ENCODE measurements at regions not wholly inside any gene's neighbourhood (a gene's known extent, or its start where the extent isn't known, plus 50 kb on each side); places are given as distances from the start of the nearest gene placed in this dataset.

DNA sequence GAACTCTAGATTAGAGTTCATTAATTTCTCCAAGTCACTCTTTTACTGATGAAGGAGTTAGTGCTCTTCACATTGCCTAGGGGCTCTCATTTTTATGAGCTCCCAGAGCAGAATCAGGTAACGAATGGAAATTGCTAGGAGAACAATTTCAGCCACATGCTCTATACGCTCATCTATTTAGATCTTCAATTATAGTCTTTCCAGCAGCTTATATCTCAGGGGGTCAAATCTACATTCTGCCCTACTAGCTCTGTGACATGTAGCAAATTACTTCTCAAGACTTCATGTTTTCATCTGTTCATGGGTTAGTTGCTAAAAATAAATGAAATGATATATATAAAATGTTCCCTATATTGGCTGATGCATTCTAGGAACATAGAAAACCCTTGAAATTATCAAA is 183.6 kb downstream of the PLPP3 start:
- DNase-seq (ENCODE audit: insufficient read length, low spot score): no peak
- no peak for FAIRE-seq

DNA sequence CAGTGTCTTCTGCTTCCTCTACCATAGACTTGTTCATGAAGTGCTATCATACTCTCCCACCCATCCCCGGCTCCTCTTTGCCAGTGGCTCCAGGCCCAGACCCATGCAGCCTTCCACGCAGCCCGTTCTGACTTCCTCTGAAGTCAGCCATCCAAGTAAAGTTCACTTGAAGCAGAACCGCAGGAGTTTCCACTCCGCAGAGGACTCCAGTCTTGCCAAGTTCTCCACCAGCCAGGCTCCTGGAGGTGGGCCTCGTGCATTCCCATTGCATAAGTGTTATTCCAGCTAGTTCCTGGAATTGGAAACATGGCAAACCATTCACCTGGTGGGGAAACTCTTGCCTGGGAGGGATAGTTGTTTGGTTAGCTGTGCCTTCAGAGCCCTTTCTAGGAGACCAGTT is 185.1 kb downstream of the PLPP3 start:
- DNase-seq (ENCODE audit: insufficient read length, low spot score) (no peak), FAIRE-seq (no peak)

DNA sequence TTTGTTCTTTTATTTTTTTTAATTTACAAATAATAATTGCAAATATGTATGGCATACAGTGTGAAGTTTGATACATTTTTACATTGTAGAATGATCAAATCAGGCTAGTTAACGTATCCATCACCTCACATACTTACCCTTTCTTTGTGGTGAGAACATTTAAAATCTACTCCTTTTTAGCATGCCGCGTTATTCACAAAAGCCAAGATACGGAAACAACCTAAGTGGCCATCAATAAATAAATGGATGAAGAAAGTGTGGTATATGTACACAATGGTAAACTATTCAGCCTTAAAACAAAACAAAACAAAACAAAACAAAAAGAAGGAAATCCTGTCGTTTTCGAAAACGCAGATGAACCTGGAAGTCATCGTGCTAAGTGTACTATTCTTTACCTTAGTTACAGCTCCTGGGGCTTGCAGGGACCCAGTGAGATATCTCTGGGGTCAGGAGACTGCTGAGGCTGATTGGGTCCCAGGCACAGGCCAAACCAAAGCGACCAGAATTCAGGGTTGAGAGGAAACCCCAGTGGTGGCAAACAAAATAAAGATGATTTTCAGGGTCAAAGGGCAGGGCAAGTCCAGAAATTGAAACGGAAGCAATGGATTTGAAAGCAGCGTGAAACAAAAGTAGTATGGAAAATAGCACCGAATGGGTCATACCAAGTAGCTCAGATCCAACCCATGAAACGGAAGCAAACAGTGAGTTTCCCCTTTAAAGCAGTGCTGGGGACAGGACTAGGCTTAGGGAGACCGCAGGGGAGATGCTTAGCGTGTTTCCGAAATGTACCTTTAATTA is 188.2 kb downstream of the PLPP3 start:
- DNase-seq (ENCODE audit: insufficient read length, low spot score): no peak
- FAIRE-seq: no peak

DNA sequence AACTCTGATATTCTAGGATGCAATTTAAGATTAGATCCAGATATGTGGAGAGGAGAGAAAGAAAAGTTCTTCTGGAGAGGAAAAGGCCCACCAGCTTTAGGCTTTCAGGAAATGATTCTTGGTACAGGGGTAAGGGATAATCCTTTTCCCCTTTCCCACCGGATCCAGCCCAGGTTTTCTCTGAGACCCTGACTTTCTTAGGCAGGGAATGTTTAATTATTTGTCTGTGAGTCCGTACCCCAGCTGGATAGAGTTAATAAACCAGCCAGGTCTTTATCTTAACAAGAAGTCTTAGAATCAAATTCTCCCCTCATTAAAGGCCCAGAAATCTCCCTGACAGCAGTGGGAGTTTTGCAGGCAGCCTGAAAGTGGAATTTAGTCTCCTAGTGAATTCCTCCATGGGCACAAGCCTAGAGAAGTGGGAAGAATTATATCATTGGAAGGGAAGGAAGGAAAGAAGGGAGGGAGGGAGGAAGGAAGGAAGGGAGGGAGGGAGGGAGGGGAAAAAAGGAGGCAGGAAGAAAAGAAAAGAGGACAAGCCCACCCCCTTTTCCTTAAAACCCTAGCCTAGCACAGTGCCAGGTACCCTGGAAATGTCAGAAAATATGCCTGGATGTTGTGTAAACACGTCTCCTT is 189.0 kb downstream of the PLPP3 start:
- DNase-seq (ENCODE audit: insufficient read length, low spot score): no peak
- no peak for FAIRE-seq

DNA sequence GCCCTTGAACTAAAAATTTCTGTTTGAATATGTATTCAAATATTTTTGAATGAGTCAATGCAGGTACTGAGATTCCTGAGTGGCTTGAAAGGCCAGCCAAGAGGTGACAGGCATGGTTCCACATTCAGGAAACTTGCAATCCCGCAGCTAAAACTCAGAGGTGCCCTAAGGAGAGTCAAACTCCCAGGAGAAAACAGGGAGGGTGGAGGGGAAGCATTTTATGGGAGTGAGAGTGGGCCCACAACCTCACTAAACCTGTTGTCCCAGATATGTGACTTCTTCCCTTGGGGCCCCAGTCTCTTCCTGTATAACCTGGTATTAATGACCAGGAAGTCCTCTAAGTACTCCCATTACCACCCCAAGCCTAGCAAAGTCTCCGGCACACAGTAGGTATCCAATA is 189.6 kb downstream of the PLPP3 start:
- FAIRE-seq (no peak), DNase-seq (ENCODE audit: insufficient read length, low spot score) (no peak)

DNA sequence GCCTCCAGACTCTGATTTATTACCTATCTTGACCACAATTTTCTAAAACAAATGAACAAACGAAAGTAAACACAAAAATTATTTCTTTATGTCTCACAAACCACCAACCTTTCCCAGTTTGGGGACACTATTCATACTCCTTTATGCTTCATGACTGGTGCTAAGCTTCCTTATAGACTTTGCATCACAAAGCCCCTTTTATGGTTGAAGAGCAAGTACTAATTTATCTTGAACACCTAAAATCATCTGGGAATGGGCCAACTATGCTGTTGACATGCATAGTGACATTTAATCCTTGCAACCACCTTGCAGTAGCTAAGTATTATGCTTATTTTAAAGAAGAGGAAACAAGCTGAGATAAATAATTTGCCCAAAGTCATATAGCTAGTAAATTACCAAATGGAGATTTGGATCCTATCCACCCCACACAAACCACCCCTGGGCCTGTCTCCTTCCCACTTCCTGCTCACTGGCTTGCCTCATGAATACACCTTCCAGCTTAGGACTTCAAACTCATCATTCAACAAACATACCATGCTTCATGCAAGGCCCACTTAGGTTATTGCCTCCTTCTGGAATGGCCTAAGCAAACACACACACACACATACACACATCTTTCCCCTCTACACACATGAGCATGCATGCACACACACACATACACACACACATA is 192.2 kb downstream of the PLPP3 start:
- DNase-seq (ENCODE audit: insufficient read length, low spot score) (no peak), FAIRE-seq (no peak)

DNA sequence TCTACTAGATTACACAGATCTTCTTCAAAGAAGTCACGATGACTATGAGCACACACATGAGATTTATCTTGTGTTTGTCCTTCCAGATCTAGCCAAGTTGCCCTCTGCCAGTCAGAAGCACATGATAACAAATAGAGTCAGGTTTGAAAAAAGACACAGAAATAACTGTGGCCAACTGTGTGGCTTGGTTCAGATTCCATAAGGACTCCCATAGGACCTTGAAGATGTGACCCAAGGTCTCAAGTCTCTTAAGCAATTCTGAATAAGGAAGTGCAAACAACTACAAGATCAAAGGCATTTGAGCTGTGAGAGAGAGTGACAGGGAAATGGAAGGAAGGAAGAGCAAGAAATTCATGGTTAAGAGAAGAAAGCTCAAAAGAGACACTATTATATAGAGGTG is 194.0 kb downstream of the PLPP3 start:
- FAIRE-seq: no peak
- no peak for DNase-seq (ENCODE audit: insufficient read length, low spot score)

DNA sequence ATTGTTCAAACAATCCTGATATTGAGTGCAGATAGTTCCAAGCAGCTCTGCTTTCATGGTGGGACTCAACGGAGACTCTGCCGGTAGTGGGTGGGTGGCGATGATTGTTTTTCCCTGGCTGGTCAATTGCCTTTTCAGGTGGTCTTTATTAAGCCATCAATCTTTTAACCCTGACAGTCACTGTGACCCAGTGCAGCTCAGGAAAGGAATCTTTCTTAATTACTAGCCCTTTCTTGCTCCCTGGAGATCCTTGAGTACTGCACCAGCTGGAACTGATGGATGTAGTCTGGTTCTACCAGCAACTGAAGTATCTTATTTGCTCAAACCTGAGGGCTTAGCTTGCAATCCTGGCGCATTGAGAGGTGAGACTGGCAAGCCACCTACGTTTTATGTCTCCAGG is 196.4 kb downstream of the PLPP3 start:
- DNase-seq (ENCODE audit: insufficient read length, low spot score) (no peak), FAIRE-seq (no peak)

DNA sequence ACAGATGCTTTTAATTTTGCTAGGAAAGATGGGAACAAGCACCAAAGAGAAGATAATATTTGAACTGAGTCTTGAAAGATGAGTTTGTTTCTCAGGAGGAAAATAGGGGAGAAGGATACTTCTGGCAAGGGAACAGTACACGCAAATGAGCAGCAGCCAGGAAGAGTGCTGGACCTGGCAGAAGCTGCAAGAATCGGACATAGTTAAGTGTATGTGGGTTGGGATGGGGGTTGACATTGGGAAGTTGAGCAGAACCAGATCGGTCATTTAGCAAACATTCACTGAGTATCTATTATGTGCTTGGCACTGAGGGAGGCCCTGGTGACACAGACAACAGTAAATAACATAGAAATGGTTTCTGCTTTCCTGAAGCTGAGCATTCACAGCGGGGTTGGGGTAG is 198.8 kb downstream of the PLPP3 start:
- no peak for DNase-seq (ENCODE audit: insufficient read length, low spot score)
- FAIRE-seq: no peak

DNA sequence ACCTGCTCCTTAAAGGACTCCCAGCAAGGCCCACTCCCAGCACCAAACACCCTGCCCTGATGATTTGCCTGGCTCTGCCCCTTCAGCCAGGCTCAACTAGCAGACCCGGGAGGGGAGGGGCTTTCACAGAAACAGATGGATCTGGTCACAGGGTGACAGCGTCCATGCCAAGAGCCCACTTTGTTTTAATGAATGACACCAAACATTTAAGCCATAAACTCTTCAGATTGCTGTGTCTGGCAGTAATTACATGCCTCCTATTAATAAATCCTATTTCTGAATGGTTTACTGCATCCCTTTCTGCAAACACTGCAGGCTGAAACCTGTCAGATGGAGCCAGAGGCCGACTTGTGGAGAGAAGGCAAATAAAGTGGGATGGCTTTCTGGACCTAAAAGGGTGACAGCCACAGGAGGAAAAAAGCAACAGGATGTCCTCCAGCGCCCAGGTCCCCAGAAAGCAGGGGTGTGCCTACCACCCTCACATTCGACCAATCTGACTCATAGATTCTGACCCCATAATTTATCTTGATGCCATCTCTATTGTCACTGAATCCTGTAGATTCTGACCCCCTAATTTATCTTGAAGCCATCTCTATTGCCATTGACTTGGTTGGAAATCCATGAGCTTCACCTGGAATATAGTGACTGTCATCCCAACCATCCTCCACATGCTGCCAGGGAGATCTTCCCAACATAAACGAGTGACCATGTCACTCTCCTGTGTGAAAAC is 200.9 kb downstream of the PLPP3 start:
- no peak for FAIRE-seq
- DNase-seq (ENCODE audit: insufficient read length, low spot score): no peak

DNA sequence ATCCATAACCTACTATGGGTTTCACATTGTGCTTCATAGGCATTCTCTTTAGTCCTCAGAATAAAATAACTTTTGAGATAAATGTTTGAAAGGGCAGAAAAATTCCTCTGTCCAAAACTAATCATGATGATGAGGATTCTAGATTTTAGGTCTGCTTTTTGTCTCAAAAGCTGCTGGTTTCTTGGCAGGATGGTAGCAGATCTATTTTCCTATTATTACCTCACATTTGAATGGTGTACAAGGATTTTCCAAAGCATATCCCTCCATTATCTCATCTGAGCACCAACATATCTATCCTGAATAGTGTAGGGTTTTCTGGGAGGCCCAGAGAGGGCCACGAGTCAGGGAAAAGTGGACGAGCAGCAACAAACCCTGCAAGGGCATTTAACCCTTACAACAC is 201.9 kb downstream of the PLPP3 start:
- DNase-seq (ENCODE audit: insufficient read length, low spot score) (no peak), FAIRE-seq (no peak)

DNA sequence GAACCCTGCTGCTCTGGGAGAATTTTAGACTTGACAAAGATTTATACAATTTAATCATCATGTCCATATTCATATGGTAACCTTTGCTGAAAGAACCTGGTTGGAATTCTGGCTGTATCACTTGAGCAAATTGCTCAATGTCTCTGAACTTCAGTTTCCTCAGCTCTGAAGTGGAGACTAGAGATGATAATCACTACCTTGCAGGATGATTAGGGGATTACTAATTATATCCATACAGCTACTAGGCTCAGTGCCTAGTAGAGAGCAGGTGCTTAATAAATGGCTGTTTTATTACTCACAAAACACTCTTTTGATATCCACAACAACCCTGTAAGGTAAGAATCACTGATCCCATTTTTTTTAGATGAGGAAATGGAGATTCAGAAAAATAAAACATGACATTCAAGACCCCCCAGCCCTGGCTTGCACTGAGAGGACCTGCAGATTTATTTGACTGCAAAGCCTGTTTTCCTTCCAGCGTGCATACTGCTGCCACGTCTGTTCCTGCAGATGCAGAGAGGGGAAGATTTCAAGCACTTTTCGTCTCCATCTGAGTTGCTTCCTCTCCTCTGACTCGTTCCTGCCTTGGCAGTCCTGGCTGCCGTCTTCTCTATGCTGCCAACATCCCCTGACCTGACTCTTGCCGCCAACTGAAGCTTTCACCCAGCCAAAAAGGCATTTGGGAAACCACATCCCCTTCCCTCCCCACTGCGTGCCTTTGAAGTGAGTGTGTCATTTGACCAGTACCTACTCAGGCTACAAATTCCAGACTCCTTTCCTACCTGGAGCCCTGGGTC is 203.0 kb downstream of the PLPP3 start:
- DNase-seq (ENCODE audit: insufficient read length, low spot score): no peak
- FAIRE-seq: no peak

DNA sequence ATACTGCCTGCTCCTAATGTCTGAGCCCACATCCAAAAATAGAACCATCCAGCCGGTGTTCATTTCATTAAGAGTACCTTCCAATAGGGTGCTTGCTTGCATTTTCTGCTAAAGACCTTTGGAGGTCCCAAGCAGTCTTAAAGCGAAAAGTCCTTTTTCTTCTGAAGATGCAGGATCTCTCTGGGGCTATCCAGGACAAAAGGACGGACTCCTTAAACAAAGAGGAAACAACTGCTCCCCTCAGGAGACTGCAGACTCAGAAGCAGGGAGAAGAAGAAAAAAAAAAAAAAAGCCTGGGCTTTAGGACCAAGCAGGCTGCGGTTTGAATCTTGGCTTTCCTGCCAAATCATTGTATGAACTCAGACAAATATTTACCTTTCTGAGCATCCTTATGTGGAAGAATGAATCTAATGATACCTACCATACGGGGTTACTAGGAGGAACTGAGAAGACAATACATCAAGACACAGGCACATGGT is 204.0 kb downstream of the PLPP3 start:
- DNase-seq (ENCODE audit: insufficient read length, low spot score) (no peak), FAIRE-seq (no peak)

DNA sequence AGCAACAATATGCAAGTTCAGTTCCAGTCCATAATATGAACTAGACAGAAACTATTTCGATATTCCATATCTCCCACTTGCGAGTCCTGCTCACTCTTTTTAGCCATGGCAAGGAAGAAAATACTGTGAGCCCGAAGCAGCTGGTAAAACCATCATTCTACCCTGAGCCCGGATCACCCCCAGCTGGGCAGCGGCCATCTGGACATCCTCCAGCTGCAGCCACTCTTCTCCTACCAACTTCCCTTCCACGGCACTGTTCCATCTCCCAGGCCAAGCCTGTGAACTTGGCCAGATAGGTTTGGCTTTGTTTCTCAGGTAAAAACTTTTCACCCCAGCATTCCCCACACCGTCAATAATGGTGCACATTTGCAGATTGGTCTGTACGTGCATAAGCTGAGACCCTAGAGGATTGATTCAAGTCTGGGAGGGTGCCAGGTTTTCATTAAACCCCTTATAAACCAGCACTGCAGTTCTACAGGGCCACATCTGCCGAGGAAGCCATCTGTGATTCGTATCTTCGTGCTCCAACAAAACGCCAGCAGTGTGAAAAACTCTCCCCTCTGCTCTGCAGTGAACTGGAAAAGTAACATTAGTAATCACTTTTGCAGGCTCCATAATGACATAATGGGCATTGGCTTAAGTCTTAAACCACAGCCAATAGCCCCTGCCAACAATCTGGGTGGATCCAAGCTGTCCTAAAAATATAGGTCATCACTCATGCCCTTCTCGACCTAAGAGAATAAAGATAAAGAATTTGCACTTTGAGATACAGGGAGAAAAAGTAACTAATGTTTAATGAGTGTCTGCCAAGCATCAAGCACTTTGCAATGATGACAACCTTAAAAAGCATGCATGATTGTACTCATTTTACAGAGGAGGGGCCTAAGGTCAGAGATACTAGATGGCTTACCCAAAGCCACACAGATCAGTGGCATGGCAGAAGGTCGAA is 205.1 kb downstream of the PLPP3 start:
- FAIRE-seq: no peak
- no peak for DNase-seq (ENCODE audit: insufficient read length, low spot score)

DNA sequence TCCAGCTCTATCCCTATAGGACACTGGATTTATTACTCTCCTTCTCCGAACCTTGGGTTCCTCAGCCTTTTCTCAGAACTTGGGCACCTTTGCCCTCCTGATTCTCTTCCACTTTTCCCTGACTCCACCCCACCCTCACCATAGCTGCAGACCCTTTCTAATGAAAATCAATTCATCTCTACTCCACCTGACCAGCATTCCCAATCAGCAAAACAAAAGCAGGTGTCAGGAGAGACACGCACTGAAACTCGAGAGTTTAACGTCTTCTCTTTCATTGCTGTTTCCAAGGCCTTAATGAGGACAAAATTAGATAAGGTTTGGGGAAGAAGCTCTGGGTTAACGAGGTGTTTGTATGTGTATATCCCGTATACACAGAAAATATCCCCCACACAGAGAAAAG is 208.8 kb downstream of the PLPP3 start:
- no peak for DNase-seq (ENCODE audit: insufficient read length, low spot score)
- no peak for FAIRE-seq

DNA sequence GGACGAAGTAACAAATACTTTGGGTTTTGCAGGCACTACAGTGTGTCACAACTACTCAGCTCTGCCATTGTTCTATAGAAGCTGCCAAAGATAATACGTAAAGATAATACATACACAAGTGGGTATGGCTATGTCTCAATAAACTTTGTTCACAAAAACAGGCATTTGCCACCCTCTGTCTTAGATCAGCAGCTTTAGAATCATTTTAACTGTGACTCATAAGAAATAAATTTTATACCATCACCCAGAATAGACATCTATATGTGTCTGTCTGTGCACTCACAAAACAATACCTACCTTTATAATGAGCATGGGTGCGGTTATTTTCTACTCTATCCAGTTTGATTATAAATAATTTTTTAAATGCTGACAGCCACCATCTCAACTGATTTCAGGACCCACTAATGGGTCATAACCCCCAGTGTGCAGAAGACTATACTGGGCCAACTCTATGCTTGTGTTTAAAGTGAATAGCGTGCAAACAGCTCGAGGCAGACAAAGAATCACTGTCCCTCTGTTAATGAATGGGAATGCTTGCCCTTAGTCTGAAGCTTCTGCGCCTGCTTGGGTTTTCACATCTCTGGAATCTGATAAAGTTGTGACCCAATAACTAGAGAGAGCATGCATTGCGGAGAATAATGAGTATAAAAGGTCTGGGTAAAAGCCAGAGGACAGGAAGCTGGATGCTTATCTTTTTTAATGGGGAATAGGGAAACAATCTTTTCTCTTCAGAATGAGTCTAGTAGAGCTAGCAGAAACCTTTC is 216.2 kb downstream of the PLPP3 start:
- FAIRE-seq: no peak
- DNase-seq (ENCODE audit: insufficient read length, low spot score): no peak

DNA sequence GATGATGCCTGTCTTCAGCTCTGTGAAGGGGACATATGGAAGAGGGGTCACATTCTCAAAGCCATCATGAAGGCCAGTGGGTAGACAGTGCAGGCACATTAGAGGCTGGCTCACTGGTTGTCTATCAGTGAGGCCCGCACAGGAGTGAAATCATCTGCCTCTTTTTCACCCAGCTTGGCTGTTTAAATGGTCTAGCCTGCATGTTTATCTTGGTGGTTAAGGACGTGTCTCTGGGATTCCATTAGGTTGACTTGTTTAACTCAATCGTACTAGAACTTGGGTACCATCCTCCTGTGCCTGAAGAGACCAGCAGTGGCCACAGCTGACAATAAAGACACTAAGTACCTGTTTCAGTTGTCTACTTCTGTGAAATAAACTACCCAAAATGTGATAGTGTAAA is 219.3 kb downstream of the PLPP3 start:
- FAIRE-seq (no peak), DNase-seq (ENCODE audit: insufficient read length, low spot score) (no peak)

DNA sequence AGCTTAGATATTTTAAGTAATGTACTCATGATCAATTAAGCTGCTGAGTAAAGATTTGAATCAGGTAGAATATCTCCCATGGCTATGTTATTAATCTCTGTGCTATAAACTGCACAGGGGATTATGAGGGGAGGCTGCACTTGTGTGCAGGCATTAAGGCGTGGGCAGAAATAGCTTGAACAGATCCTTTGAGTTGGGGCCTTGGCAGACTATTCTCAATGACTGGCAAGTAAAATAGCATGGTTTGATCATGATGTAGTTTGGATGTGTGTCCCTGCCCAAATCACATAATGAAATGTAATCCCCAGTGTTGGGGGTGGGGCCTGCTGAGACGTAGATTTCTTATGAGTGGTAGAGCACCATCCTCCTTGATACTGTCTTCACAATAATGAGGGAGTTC is 220.3 kb downstream of the PLPP3 start:
- DNase-seq (ENCODE audit: insufficient read length, low spot score): no peak
- FAIRE-seq: no peak
